ENCODE measurements at regions not wholly inside any gene's neighbourhood (a gene's known extent, or its start where the extent isn't known, plus 50 kb on each side); places are given as distances from the start of the nearest gene placed in this dataset.

DNA sequence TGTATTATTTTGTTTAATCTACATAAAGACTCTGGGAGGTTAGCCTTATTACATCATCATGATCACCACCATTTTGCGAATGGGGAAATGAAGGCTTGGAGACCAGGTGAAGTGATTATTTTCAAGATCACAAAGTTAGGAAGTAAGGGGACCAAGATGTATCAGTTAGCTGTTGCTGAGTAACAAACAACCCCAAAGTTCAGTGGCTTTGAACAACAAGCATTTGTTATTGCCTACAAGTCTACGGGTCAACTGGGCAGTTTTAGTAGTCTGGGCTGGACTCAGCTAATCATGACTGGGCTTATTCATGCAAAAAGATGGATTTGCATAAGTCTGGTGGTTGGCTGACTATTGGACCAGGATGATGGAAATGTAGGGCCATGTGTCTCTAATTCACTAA is 389.2 kb downstream of the MIAT start:
- Histone ChIP-seq H3K9ac (ENCODE audit: low read length) (no peak overlapping the region), H3K4me2 (ENCODE audit: low read length) (no peak overlapping the region), H3K4me3 (ENCODE audit: low read length) (no peak overlapping the region), H4K20me1 (ENCODE audit: insufficient read depth, low read length) (no peaks in the 10 kb centered on the region), H3K9me3 (ENCODE audit: insufficient read depth, low read length) (no peaks in the 10 kb centered on the region), H3K36me3 (replicated peaks; ENCODE audit: low read depth, low read length) (no peaks in the 10 kb centered on the region), H3K27me3 (ENCODE audit: low read depth, low read length) (peaks cover 29% of the 10 kb centered on the region; the same call in 1 of the 2 replicates), H3K4me1 (ENCODE audit: low read length) (no peaks in the 10 kb centered on the region), H3K79me2 (ENCODE audit: low read length) (no peaks in the 10 kb centered on the region), H2AFZ (ENCODE audit: low read depth, low read length) (no peak overlapping the region), H3K27ac (ENCODE audit: low read length) (no peak overlapping the region)
- TF ChIP-seq, protein P1, sequence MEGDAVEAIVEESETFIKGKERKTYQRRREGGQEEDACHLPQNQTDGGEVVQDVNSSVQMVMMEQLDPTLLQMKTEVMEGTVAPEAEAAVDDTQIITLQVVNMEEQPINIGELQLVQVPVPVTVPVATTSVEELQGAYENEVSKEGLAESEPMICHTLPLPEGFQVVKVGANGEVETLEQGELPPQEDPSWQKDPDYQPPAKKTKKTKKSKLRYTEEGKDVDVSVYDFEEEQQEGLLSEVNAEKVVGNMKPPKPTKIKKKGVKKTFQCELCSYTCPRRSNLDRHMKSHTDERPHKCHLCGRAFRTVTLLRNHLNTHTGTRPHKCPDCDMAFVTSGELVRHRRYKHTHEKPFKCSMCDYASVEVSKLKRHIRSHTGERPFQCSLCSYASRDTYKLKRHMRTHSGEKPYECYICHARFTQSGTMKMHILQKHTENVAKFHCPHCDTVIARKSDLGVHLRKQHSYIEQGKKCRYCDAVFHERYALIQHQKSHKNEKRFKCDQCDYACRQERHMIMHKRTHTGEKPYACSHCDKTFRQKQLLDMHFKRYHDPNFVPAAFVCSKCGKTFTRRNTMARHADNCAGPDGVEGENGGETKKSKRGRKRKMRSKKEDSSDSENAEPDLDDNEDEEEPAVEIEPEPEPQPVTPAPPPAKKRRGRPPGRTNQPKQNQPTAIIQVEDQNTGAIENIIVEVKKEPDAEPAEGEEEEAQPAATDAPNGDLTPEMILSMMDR (IDR thresholded peaks at IDR 0.05; ENCODE audit: low read depth, low read length), result no peak
- no peak for TF ChIP-seq EZH2phosphoT487 (IDR thresholded peaks at IDR 0.05; ENCODE audit: low read depth)

DNA sequence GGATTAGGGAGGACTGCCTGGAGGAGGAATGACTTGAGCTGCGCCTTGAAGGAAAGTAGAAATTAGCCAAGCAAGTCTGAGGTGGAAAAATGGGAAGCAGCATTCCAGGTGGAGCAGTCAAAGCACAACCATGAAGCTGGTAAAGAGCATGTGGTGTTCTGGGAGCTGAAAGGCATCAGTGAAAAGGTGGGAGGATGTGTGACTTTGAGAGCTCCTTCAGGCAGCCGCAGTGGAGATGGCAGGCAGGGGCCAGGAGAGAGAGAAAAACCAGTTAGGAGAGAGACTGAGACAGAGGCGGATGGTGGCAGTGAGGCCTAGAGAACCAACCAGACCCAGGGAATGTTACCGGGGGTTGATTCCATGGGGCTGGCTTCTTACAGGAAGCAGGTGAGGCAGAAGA is 393.4 kb downstream of the MIAT start:
- TF ChIP-seq, protein P1 (IDR thresholded peaks at IDR 0.05; ENCODE audit: low read depth, low read length), result no peak
- TF ChIP-seq EZH2phosphoT487 (IDR thresholded peaks at IDR 0.05; ENCODE audit: low read depth), result no peak
- no peaks in the 10 kb centered on the region for H3K4me1 ChIP-seq (ENCODE audit: low read length)
- no peak overlapping the region for H2AFZ ChIP-seq (ENCODE audit: low read depth, low read length)
- H3K27me3 ChIP-seq (ENCODE audit: low read depth, low read length), result peaks cover 6% of the 10 kb centered on the region; the same call in 1 of the 2 replicates
- H3K9ac ChIP-seq (ENCODE audit: low read length), result no peak overlapping the region
- H3K4me3 ChIP-seq (ENCODE audit: low read length), result no peak overlapping the region
- no peaks in the 10 kb centered on the region for H4K20me1 ChIP-seq (ENCODE audit: insufficient read depth, low read length)
- no peaks in the 10 kb centered on the region for H3K79me2 ChIP-seq (ENCODE audit: low read length)
- no peaks in the 10 kb centered on the region for H3K36me3 ChIP-seq (replicated peaks; ENCODE audit: low read depth, low read length)
- H3K4me2 ChIP-seq (ENCODE audit: low read length), result no peak overlapping the region
- H3K9me3 ChIP-seq (ENCODE audit: insufficient read depth, low read length), result no peaks in the 10 kb centered on the region
- H3K27ac ChIP-seq (ENCODE audit: low read length), result no peak overlapping the region

DNA sequence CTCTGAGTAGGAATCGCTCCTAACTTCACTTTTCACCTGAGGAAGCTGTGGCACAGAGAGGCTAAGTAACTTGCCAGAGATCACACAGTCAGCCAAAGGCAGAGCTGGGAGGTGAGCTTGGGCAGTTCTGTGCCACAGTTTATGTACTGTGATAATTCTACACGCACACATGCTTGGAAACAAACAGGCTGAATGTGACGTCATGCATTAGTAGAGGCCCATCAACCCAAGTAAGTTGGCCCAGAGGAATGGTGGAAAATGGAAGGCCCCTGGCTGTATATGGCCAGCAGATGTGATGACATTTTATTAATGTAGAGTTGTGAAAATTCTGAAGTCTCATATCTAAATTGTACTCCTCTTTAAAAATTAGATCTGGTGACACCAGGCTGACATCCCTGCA is 394.0 kb downstream of the MIAT start:
- H3K27ac ChIP-seq (ENCODE audit: low read length), result no peak overlapping the region
- TF ChIP-seq, protein P1 (IDR thresholded peaks at IDR 0.05; ENCODE audit: low read depth, low read length), result no peak
- TF ChIP-seq EZH2phosphoT487 (IDR thresholded peaks at IDR 0.05; ENCODE audit: low read depth), result no peak
- no peaks in the 10 kb centered on the region for H4K20me1 ChIP-seq (ENCODE audit: insufficient read depth, low read length)
- no peak overlapping the region for H3K4me2 ChIP-seq (ENCODE audit: low read length)
- H3K79me2 ChIP-seq (ENCODE audit: low read length), result no peaks in the 10 kb centered on the region
- H3K4me1 ChIP-seq (ENCODE audit: low read length), result no peaks in the 10 kb centered on the region
- peaks cover 8% of the 10 kb centered on the region; the same call in 1 of the 2 replicates for H3K27me3 ChIP-seq (ENCODE audit: low read depth, low read length)
- no peak overlapping the region for H3K9ac ChIP-seq (ENCODE audit: low read length)
- H3K4me3 ChIP-seq (ENCODE audit: low read length), result no peak overlapping the region
- no peaks in the 10 kb centered on the region for H3K36me3 ChIP-seq (replicated peaks; ENCODE audit: low read depth, low read length)
- no peak overlapping the region for H2AFZ ChIP-seq (ENCODE audit: low read depth, low read length)
- H3K9me3 ChIP-seq (ENCODE audit: insufficient read depth, low read length), result no peaks in the 10 kb centered on the region

DNA sequence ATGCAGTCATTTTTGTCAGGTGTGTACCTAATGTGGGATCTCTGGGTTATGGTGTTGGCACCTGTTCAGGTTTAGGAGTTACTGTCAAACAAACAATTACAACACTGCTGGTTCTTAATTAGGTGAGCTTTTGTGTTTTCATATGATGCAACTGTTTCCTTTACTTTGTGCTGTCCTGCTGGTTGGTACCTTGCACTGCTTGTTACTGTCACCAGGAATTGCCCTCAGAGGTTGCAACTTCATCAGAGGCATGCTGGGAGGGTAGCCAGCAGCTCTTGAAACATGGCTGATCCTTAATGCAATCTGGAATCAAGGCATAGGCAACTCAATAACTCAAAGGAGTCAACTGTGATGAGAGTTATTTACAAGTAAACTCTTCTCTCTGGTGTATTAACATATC is 400.3 kb downstream of the MIAT start:
- H3K27me3 ChIP-seq (ENCODE audit: low read depth, low read length), result peaks cover 26% of the 10 kb centered on the region
- no peak overlapping the region for H3K9ac ChIP-seq (ENCODE audit: low read length)
- H2AFZ ChIP-seq (ENCODE audit: low read depth, low read length), result no peak overlapping the region
- no peaks in the 10 kb centered on the region for H3K79me2 ChIP-seq (ENCODE audit: low read length)
- H4K20me1 ChIP-seq (ENCODE audit: insufficient read depth, low read length), result no peaks in the 10 kb centered on the region
- no peak overlapping the region for H3K4me2 ChIP-seq (ENCODE audit: low read length)
- no peaks in the 10 kb centered on the region for H3K9me3 ChIP-seq (ENCODE audit: insufficient read depth, low read length)
- no peaks in the 10 kb centered on the region for H3K4me1 ChIP-seq (ENCODE audit: low read length)
- no peak overlapping the region for H3K4me3 ChIP-seq (ENCODE audit: low read length)
- H3K36me3 ChIP-seq (replicated peaks; ENCODE audit: low read depth, low read length), result no peaks in the 10 kb centered on the region
- H3K27ac ChIP-seq (ENCODE audit: low read length), result no peak overlapping the region
- TF ChIP-seq EZH2phosphoT487 (IDR thresholded peaks at IDR 0.05; ENCODE audit: low read depth), result no peak
- TF ChIP-seq, protein P1 (IDR thresholded peaks at IDR 0.05; ENCODE audit: low read depth, low read length), result no peak
